ENCODE measurements at regions not wholly inside any gene's neighbourhood (a gene's known extent, or its start where the extent isn't known, plus 50 kb on each side); places are given as distances from the start of the nearest gene placed in this dataset.

DNA sequence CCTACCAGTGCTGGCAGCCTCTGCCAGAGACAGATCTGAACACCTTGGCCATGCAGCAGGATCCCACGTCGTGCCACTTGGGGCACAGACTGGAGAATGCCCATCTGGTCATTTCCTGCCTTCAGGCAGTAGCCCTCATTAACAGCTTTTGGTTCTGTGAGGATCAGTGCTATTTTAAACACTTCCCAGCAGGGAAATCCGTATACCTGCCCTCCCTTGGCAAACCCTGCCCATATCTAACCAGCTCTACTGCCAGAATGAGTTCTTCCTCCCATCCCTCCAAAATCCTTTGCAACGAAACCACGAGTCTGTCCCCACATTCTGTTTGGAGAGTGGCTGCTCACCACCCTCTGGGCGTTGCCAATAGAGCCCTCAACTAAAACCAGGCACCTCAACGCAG, 245.7 kb downstream of the ENGASE start:
- Mint-ChIP-seq H3K27ac (no peak overlapping the region), H3K9me3 (no peaks in the 10 kb centered on the region), H3K36me3 (no peaks in the 10 kb centered on the region), H3K4me1 (peaks cover 8% of the 10 kb centered on the region), H3K27me3 (ENCODE audit: low read depth) (no peaks in the 10 kb centered on the region; the same call in 1 of the 2 replicates), H3K4me3 (no peak overlapping the region)
- DNase-seq (ENCODE audit: low spot score) (no peak), ATAC-seq (no peak)
- TF ChIP-seq, protein P1, sequence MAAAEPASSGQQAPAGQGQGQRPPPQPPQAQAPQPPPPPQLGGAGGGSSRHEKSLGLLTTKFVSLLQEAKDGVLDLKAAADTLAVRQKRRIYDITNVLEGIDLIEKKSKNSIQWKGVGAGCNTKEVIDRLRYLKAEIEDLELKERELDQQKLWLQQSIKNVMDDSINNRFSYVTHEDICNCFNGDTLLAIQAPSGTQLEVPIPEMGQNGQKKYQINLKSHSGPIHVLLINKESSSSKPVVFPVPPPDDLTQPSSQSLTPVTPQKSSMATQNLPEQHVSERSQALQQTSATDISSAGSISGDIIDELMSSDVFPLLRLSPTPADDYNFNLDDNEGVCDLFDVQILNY (CRISPR knock-in tag; IDR thresholded peaks at IDR 0.05): no peak
- no peak for TF ChIP-seq NFATC4 (CRISPR knock-in tag; IDR thresholded peaks at IDR 0.05)
- ChIA-PET POLR2A (no interaction called here), CTCF (no interaction called here)

DNA sequence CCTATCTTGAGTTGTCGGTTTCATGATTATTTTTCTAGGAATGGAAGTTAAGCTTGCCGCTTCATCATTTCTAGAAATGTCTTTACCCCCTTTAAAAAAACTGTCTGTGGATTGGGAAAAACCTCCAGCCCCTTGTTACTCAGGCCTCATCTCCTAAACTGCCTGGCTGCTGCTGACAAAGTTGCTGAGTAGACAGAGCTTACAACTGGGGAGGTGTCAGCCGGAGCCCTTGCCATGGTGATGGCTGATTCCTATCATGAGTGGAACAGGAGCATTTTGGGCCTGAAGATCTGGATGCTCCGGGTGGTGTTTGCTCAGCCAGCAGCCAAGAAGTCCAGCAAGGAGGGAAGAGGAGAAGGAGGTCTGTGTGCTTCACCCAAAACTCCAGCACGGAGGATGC, 243.3 kb downstream of the ENGASE start:
- no peak overlapping the region for H3K4me3 Mint-ChIP-seq
- no peaks in the 10 kb centered on the region for H3K36me3 Mint-ChIP-seq
- DNase-seq (ENCODE audit: low spot score) (no peak), ATAC-seq (no peak)
- no peaks in the 10 kb centered on the region for H3K9me3 Mint-ChIP-seq
- H3K27ac Mint-ChIP-seq: no peak overlapping the region
- no peaks in the 10 kb centered on the region; the same call in 1 of the 2 replicates for H3K27me3 Mint-ChIP-seq (ENCODE audit: low read depth)
- ChIA-PET CTCF (interaction anchor here (1.5 kb wide), 2 partner anchors 74 to 83 kb away, joined by 3 to 4 read pairs; no protein-coding TSS in a partner anchor), POLR2A (no interaction called here)
- TF ChIP-seq, protein P2, sequence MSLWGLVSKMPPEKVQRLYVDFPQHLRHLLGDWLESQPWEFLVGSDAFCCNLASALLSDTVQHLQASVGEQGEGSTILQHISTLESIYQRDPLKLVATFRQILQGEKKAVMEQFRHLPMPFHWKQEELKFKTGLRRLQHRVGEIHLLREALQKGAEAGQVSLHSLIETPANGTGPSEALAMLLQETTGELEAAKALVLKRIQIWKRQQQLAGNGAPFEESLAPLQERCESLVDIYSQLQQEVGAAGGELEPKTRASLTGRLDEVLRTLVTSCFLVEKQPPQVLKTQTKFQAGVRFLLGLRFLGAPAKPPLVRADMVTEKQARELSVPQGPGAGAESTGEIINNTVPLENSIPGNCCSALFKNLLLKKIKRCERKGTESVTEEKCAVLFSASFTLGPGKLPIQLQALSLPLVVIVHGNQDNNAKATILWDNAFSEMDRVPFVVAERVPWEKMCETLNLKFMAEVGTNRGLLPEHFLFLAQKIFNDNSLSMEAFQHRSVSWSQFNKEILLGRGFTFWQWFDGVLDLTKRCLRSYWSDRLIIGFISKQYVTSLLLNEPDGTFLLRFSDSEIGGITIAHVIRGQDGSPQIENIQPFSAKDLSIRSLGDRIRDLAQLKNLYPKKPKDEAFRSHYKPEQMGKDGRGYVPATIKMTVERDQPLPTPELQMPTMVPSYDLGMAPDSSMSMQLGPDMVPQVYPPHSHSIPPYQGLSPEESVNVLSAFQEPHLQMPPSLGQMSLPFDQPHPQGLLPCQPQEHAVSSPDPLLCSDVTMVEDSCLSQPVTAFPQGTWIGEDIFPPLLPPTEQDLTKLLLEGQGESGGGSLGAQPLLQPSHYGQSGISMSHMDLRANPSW (CRISPR knock-in tag; conservative IDR thresholded peaks at IDR 0.05; ENCODE audit: low read depth): no peak
- no peak for TF ChIP-seq ZNF416 (CRISPR knock-in tag; IDR thresholded peaks at IDR 0.05)
- TF ChIP-seq, protein P3, sequence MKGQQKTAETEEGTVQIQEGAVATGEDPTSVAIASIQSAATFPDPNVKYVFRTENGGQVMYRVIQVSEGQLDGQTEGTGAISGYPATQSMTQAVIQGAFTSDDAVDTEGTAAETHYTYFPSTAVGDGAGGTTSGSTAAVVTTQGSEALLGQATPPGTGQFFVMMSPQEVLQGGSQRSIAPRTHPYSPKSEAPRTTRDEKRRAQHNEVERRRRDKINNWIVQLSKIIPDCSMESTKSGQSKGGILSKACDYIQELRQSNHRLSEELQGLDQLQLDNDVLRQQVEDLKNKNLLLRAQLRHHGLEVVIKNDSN (CRISPR knock-in tag; IDR thresholded peaks at IDR 0.05): no peak
- TF ChIP-seq, protein P4, sequence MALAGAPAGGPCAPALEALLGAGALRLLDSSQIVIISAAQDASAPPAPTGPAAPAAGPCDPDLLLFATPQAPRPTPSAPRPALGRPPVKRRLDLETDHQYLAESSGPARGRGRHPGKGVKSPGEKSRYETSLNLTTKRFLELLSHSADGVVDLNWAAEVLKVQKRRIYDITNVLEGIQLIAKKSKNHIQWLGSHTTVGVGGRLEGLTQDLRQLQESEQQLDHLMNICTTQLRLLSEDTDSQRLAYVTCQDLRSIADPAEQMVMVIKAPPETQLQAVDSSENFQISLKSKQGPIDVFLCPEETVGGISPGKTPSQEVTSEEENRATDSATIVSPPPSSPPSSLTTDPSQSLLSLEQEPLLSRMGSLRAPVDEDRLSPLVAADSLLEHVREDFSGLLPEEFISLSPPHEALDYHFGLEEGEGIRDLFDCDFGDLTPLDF (CRISPR knock-in tag; IDR thresholded peaks at IDR 0.05): no peak
- TF ChIP-seq CREM (CRISPR knock-in tag; IDR thresholded peaks at IDR 0.05): no peak
- TF ChIP-seq, protein P5, sequence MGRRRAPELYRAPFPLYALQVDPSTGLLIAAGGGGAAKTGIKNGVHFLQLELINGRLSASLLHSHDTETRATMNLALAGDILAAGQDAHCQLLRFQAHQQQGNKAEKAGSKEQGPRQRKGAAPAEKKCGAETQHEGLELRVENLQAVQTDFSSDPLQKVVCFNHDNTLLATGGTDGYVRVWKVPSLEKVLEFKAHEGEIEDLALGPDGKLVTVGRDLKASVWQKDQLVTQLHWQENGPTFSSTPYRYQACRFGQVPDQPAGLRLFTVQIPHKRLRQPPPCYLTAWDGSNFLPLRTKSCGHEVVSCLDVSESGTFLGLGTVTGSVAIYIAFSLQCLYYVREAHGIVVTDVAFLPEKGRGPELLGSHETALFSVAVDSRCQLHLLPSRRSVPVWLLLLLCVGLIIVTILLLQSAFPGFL (CRISPR knock-in tag; IDR thresholded peaks at IDR 0.05; ENCODE audit: borderline replicate concordance): no peak
- TF ChIP-seq ZNF219 (CRISPR knock-in tag; IDR thresholded peaks at IDR 0.05; ENCODE audit: borderline replicate concordance): no peak
- TF ChIP-seq SP1 (CRISPR knock-in tag; conservative IDR thresholded peaks at IDR 0.05): no peak
- TF ChIP-seq, protein P6, sequence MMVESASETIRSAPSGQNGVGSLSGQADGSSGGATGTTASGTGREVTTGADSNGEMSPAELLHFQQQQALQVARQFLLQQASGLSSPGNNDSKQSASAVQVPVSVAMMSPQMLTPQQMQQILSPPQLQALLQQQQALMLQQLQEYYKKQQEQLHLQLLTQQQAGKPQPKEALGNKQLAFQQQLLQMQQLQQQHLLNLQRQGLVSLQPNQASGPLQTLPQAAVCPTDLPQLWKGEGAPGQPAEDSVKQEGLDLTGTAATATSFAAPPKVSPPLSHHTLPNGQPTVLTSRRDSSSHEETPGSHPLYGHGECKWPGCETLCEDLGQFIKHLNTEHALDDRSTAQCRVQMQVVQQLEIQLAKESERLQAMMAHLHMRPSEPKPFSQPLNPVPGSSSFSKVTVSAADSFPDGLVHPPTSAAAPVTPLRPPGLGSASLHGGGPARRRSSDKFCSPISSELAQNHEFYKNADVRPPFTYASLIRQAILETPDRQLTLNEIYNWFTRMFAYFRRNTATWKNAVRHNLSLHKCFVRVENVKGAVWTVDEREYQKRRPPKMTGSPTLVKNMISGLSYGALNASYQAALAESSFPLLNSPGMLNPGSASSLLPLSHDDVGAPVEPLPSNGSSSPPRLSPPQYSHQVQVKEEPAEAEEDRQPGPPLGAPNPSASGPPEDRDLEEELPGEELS (CRISPR knock-in tag; IDR thresholded peaks at IDR 0.05): no peak
- TF ChIP-seq JAZF1 (CRISPR knock-in tag; IDR thresholded peaks at IDR 0.05): no peak
- TF ChIP-seq SMAD4 (CRISPR knock-in tag; IDR thresholded peaks at IDR 0.05): no peak
- no peak for TF ChIP-seq OVOL2 (CRISPR knock-in tag; IDR thresholded peaks at IDR 0.05; ENCODE audit: borderline replicate concordance)
- TF ChIP-seq NR3C1 (CRISPR knock-in tag; conservative IDR thresholded peaks at IDR 0.05; ENCODE audit: low read depth): no peak
- TF ChIP-seq HMGA2 (CRISPR knock-in tag; IDR thresholded peaks at IDR 0.05): no peak
- TF ChIP-seq ZNF138 (CRISPR knock-in tag; conservative IDR thresholded peaks at IDR 0.05): no peak
- no peak for TF ChIP-seq SOX15 (CRISPR knock-in tag; IDR thresholded peaks at IDR 0.05)
- TF ChIP-seq GTF2I (CRISPR knock-in tag; conservative IDR thresholded peaks at IDR 0.05): no peak
- TF ChIP-seq, protein P7, sequence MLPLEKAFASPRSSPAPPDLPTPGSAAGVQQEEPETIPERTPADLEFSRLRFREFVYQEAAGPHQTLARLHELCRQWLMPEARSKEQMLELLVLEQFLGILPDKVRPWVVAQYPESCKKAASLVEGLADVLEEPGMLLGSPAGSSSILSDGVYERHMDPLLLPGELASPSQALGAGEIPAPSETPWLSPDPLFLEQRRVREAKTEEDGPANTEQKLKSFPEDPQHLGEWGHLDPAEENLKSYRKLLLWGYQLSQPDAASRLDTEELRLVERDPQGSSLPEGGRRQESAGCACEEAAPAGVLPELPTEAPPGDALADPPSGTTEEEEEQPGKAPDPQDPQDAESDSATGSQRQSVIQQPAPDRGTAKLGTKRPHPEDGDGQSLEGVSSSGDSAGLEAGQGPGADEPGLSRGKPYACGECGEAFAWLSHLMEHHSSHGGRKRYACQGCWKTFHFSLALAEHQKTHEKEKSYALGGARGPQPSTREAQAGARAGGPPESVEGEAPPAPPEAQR (CRISPR knock-in tag; IDR thresholded peaks at IDR 0.05): no peak
- H3K4me1 Mint-ChIP-seq: peaks cover 13% of the 10 kb centered on the region

Data from WTC11 (cell line).